Fibroblast of the conjunctiva (primary cell): ENCODE measurements at regions not wholly inside any gene's neighbourhood (a gene's known extent, or its start where the extent isn't known, plus 50 kb on each side); places are given as distances from the start of the nearest gene placed in this dataset.
"Not testable (repeated sequence)": the region's sequence is repeated elsewhere in the genome, so short reads cannot be mapped to it uniquely, and the experiment has no call there.

ENCODE experiments used
- DNase-seq: peaks from one replicate; pipeline ENCODE4 v3.0.0-alpha.2; 2010; ENCODE audit warnings: low read depth

DNA sequence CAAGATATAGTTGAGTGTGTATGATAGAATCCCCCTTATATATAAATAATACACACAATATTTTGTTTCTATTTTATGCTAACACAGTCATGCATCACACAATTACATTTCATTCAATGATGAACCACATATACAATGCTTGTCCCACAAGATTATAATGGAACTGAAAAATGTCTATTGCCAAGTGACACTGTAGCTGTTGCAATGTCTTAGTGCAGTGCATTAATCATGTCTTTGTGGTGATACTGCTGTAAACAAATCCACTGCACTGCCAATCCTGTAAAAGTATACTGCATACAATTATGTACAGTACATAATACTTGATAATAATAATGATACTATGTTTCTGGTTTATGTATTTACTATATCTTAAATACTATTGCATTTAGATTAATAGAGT, 512.1 kb upstream of the CNTN3 start:
- no peak for DNase-seq

DNA sequence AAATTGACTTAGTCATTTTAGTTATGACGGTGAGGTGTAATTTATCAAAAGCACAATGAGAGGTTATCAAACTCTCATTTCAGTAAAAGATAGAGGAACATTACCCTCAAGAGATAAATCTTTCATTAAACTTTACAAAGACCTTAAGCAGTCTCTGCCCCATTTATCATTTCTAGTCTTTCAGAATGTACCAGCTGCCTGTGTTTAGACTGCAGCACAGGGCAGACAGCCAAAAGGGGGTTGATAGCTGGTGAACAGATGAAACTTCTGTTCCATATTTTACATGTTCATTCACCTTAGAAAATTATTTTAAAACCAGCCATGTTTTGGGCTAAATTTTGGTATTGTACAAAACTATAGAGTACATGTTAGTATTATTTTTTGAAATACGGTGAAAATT, 514.6 kb upstream of the CNTN3 start:
- no peak for DNase-seq

DNA sequence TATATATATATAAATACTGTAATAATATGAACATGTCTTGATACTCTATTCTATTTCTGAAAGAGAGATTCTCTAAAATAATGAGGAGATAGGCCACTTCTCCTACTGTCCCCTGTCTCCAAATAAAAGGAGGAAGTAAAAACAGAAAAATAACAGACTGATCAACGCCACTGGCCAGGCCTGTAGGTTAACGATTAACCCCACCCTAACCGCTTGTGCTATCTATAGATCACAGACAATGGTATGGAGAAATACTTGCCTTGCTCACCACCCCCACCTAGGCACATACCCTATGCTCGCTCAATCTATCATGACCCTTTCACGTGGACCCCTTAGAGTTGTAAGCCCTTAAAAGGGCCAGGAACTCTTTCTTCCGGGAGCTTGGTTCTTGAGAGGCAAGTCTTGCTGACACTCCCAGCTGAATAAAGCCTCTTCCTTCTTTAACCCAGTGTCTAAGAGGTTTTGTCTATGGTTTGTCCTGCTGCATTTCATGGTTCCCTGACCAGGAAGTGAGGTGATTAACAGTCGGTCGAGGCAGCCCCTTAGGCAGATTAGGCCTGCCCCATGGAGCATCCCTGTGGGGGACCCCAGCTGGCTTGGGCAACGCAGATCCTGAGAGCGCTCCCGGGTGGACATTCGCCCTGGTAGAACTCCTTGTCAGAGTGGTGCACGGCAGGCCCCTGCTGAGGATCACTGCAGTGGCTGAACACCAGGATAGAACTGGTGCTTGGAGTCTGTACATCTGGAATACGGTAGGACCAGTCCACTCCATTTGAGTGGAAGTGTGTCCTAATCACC, 521.8 kb upstream of the CNTN3 start:
- no peak for DNase-seq

DNA sequence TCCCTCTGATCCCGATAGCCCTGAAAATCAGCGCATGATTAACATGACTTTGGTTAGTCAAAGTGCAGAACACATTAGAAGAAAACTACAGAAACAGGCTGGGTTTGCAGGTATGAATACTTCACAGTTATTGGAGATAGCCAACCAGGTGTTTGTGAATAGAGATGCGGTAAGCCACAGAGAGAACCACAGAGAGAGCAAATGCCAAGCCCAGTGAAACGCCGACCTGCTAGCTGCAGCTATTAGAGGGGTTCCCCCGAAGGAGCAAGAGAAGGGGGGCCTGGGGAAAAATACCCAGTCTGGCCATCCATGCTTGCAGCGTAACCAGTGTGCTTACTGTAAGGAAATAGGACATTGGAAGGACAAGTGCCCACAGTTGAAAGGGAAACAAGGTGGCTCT, 523.9 kb upstream of the CNTN3 start:
- no peak for DNase-seq

DNA sequence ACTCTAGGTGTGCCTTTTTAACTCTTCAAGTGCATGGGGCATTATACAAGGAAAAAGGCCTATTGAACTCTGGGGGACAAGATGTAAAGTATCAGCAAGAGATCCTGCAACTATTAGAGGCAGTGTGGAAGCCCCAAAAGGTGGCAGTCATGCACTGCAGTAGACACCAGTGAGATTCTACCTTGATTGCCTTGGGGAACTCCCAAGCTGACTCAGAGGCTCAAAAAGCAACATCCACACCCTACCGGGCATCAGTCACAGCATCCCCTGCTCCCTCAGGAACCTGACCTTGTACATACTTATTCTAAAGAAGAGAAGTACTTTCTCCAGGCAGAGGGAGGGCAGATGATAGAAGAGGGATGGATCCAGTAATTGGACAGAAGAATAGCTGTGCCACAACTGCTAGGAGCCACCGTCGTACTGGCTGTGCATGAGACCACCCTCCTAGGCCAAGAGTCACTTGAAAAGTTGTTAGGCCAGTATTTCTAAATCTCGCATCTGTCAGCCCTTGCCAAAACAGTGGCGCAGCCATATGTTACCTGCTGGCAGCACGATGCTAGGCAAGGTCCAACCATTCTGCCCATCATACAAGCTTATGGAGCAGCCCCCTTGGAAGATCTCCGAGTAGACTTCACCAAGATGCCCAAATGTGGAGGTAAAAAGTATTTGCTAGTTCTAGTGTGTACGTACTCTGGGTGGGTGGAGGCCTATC, 523.1 kb upstream of the FRG2C start:
- no peak for DNase-seq

DNA sequence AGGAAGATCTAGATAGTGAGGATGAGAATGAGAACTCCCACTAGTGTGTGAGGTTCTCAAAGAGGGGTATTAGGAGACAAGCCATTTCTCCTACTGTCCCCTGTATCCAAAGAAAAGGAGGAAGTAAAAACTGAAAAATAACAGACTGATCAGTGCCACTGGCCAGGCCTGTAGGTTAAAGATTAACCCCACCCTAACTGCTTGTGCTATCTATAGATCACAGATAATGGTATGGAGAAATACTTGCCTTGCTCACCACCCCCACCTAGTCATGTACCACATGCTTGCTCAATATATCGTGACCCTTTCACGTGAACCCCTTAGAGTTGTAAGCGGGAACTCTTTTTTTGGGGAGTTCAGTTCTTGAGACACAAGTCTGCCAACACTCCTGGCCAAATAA, 519.7 kb upstream of the FRG2C start:
- DNase-seq: no peak

DNA sequence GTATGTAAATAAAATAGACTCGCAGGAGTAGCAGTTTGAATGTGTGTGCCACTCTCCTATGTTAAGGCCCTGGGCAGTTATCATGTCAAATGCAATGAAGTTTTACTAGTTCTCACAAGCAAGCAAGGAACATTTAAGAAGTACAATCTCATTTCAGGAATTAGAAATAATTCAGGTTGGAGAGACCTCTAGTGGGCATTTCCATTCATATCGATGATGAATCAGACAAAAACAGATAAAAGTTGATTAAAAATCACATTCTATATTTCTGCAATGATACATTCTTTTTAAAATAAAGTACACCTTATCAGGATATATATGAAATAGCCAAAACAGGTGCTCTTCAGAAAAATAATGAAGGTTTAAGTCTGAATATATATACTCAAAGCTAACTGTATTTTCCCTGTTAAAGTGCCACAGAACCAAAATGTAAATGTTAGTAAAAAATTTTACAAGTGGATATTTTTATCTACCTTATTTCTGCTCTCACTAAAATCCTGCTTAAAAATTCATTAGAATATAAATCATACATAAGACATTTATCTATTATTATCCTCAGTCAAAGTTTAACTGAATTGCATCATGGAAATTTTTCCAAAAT, 492.4 kb upstream of the FRG2C start:
- no peak for DNase-seq

DNA sequence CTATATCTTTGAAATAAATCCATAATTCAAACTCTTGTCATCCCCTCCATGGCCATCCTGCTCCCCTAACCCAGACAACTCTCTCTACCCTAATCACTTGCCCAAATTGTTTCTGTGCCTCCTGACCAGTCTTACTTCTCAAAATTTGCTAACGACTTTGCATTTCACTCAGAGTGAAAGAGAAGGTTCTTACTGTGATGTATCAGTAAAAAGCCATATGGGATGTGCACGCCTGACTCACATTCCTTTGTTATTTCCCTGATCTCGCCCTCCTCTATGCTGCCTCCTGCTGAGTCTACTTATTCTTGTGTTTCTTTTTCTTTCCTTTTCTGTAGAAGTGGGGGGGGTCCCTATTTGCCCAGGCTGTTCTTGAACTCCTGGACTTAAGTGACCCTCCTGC, 487.2 kb upstream of the FRG2C start:
- no peak for DNase-seq

DNA sequence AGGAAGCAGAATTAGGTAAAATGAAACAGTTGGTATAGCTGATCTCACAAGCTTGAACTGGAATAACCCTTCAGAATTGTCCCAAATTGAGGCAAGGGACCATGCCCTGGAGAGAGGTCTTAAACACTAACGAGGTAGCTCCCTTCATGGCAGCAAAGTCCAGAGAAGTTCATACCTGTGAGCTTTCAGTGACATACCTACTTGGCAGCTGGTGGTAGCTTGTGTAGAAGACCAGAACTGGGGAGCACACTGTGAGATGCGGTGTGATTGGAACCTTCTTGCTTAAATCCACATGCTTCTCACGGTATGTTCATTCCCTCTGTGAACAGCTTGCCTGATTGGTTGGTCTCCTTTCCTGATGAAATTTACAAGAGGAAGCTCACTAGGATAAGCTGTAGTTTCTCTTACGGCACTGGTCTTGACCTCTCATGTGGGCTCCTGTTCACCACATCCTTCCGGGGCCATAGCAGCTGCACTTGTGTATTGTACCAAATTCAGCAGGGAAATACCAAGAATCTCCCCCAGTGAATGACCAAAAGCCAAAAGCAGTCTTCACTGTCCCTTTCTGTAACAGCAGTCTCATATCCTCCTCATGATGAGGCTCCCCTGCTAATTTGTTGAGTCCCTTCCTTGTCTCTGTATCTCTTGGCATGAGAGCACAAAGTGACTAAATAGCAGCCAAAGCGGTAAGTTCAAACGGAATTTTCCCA, 483.7 kb upstream of the FRG2C start:
- DNase-seq: no peak

DNA sequence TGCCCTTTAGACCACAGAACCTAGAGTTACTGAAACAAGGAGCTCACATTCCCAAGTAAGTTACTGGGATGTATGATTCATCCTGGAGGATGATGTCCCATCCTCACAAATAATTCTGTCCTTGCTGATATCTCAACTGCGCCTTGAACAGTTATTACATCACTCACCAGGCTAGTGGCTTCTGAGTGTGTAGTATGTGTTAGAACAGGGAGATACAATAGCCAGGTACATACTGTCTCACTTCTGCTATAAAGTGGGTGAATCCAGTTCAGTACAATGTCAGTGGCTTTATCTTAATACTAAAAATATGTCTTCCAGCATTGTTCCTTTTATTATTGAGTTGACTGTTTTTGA, 483.2 kb upstream of the FRG2C start:
- DNase-seq: no peak

DNA sequence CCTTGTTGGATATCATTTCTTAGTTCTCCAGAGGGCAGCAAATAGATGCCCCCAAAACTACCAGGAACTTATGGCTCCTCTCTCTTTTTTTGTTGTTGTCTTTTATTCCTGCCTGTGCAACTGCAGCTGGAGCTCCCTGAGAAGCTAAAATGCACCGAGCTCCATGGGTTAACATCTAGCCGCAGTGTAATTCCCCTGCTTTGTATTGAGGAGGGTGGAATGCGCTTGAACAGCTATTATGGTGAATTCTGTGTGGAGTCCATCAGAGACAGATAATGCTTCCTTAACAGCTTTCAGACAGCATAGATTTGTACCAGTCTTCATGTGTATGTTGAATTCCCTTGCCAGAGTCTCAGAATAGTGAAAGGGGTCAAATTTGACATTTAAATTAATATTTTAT, 475.2 kb upstream of the FRG2C start:
- DNase-seq: no peak

DNA sequence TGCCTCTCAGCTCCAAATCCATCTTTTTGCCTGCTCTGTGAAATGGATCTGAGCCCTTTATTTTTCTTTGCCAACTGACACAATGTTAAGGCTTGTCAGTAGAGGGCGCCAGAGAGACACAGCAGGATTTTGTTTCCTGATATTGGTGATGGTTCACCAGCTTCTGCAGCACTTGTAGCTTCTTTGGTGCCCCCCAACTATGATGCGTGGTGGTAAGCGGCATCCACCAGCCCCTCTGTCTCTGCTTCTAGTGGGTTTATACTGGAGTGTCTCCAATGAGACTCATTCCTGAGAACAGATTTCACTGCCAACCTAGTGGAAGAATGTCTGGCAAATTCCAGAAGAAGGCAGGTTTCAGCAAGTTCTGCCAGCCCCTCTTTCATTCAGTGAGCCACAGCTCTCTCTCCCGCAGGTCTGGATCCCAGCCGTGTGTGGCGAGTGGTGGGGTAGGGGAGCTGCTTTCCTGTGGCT, 471.9 kb upstream of the FRG2C start:
- no peak for DNase-seq

DNA sequence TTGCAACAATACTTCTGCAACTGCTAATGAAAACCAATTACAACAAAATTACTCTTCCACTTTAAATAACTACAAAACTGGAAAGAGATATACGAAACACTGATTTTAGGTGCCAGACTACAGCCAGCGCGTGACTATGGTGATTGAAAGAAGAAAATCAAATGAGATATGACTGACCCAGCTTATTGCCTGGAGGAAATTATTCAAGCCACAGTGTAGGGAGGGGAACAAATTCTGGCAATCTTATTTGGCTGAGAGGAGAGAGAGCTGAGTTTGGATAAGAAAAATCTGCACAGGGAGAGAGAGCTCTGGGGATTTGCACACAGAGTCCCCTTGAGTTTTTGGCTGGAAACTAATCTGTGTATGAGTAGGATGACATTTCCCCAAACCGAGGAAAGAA, 470.3 kb upstream of the FRG2C start:
- DNase-seq: no peak

DNA sequence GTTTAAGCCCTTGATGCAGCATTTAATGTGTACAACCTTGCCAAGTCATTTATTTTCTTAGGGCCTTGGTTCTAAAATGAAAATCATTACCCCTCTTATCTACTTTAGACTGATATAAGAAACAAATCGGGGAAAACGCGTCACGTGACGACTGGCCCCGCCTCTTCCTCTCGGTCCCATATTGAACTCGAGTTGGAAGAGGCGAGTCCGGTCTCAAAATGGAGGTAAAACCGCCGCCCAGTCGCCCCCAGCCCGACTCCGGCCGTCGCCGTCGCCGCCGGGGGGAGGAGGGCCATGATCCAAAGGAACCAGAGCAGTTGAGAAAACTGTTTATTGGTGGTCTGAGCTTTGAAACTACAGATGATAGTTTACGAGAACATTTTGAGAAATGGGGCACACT, 449.8 kb upstream of the FRG2C start:
- not testable (repeated sequence) for DNase-seq

DNA sequence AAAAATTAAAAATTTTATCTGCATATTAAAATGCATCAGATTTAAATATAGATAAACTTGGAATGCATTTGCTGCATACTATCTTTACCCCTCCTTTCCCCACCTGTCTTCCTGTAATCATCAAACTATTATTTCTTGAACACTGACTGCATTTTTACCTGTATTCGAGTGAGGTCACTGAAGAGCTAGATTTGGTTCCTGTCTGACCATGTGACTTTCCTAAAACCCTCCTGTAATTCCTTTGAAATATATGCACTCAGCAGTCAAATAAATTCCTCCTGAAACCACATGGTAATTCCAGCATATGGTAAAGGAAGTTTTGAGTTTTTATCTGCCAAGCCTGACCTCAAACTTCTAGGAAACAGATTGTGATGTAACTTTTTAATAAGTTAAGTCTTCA, 445.6 kb upstream of the FRG2C start:
- no peak for DNase-seq

DNA sequence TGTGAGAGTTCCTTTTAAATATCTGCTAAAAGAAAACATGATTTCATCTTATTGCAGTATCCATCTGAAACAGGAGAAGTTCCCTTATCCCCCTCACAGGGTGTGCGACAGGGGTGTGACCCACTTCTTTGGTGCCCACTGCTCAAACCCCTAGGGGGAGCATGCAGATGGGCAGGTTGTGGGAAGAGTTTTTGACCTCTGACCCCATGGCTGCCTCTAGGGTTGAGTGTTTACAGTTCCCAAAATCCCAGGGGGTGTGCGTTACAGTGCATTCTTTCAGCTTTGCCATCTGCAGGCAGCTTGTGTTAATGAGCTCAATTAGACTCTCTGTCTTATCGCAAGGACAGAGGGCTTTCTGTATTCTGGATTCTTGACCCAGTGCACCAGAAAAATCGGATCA, 443.2 kb upstream of the FRG2C start:
- no peak for DNase-seq

DNA sequence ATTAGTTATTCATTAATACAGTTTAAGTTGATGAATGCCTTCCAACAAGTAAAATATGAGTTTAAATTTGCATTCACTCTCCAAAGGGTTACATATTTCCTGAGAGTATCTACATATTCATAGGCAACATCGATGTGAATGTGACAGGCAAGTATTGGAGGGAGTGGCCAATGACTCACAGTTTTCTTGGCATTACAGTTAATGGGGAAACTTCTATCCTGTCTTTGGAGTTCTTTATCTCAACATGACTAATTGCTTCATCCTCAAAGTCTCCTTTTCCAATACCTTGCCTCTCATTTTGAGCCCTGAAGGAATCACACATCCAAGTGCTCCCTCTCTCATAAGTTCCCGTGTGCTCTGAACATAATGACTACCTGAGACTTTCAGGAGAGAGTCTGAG, 439.7 kb upstream of the FRG2C start:
- DNase-seq: no peak

DNA sequence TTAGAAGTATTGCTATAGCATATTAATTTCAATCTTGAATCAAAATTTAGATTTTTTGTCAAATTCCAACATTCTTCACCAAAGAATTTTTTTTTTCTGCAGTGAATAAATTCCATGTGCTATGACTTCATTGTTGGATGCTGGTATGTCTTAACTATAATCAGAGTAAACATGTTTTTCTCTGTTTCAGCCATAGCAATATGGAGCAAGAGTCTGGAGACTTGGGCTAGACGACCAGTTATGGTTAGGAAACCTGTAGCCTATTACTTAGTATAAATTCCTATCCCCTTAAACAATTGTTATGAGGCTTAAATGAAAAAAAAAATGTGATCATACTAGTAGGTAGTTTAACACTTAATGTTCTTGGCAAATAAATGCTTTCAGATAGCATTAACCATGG, 431.9 kb upstream of the FRG2C start:
- DNase-seq: no peak

DNA sequence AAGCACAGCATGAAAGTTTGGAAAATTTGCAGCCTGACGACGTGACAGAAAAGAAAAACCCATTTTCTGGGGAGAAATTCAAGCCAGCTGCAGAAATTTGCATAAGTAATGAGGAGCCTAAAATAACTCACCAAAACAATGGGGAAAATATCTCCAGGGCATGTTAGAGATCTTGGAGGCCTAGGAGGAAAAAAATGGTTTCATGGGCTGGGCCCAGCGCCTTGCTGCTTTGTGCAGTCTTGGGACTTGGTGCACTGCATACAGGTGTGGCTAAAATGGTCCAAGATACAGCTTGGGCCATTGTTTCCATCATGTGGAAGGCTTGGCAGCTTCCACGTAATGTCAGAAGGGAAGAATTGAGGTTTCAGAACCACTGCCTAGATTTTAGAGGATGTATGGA, 428.5 kb upstream of the FRG2C start:
- DNase-seq: no peak

DNA sequence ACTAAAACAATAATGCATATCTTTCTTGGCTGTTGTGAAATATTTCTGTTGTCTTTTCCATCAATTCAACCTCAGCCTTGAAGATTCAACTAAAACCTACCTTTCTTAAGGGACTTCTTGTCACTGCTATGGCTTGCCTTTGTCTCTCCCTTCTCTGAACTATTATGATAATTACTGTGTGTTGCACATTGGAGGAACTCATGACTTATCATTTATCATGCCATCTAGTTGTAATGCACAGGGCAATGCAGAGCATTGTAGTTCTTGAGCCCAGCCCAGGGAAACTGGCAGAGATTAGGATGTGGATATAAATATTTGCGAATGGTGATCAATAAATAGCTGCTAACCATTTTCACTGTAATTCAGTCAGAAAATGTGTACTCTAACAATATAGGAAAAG, 427.1 kb upstream of the FRG2C start:
- no peak for DNase-seq

DNA sequence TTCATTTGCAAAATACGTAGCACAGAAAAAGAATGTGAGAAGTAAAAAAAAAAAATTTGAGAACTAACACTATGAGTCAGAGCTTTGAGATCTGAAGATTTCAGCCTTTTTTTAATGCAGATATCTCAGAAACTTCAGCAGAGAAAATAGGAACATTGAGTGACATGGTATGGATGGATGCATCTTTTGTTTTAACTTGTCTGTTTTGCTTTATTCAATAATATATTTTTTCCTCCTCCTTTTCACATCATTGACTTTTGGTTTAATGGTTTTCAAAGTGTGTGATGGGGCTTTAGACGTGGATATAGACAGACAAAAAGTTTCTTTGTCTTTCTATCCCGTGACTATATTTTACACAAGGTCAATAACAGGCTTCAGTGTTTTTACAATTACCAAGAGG, 426.7 kb upstream of the FRG2C start:
- no peak for DNase-seq

DNA sequence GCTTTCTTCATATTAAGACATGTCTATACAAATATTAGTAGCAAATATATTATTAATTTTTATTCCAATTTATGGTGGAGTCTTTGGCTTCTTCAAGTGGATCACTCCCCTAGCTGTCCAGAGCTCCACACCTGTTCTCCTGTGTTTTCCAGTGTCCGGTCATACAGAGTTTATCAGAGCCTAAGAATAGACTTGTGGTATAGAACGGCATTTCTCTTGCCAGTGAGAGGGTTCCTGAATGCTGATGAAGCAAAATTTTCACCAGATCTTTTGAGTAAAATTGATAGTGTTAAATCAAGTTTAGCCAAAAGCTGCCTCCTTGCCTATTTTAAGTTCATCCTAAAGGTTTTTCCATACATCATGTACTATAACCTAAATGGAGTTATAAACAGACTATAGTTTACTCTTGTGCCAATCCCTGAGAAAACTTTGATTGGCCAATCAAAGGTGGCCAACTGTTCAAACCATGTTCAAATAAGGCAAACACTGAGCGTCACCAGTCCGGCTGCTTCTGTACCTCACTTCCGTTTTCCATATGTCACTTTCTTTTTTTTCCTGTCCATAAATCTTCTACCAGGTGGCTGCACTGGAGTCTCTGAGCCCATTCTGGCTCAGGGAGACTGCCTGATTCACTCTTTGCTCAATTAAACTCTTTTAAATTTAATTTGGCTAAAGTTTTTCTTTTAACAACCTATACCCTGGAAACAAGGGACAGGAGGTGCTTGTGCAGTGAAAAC, 422.7 kb upstream of the FRG2C start:
- not testable (repeated sequence) for DNase-seq
